ENCODE measurements at regions not wholly inside any gene's neighbourhood (a gene's known extent, or its start where the extent isn't known, plus 50 kb on each side); places are given as distances from the start of the nearest gene placed in this dataset.

DNA sequence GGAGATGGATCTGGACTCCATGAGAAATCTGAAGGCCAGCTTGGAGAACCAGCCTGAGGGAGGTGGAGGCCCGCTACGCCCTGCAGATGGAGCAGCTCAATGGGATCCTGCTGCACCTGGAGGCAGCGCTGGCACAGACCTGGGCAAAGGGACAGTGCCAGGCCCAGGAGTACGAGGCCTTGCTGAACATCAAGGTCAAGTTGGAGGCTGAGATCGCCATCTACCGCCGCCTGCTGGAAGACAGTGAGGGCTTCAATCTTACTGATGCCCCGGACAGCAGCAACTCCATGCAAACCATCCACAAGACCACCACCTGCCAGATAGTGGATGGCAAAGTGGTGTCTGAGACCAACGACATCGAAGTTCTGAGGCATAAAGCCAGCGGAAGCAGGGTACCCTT, 601.5 kb upstream of the ZP4 start:
- no peak overlapping the region for H3K27ac ChIP-seq
- DNase-seq (ENCODE audit: low spot score) = no peak
- no peaks in the 10 kb centered on the region for H3K36me3 ChIP-seq
- TF ChIP-seq POLR2AphosphoS5 (IDR thresholded peaks at IDR 0.05) (no peak), POLR2A (IDR thresholded peaks at IDR 0.05) (no peak)
- TF ChIP-seq, protein P1, sequence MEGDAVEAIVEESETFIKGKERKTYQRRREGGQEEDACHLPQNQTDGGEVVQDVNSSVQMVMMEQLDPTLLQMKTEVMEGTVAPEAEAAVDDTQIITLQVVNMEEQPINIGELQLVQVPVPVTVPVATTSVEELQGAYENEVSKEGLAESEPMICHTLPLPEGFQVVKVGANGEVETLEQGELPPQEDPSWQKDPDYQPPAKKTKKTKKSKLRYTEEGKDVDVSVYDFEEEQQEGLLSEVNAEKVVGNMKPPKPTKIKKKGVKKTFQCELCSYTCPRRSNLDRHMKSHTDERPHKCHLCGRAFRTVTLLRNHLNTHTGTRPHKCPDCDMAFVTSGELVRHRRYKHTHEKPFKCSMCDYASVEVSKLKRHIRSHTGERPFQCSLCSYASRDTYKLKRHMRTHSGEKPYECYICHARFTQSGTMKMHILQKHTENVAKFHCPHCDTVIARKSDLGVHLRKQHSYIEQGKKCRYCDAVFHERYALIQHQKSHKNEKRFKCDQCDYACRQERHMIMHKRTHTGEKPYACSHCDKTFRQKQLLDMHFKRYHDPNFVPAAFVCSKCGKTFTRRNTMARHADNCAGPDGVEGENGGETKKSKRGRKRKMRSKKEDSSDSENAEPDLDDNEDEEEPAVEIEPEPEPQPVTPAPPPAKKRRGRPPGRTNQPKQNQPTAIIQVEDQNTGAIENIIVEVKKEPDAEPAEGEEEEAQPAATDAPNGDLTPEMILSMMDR (IDR thresholded peaks at IDR 0.05) = no peak
- H3K27me3 ChIP-seq (replicated peaks; ENCODE audit: insufficient read depth) = no peaks in the 10 kb centered on the region
- 89% methylated on average over 11 of the region's 11 CpGs for WGBS
- intact Hi-C loops (cut with DNase I) = no loop called here
- H3K4me1 ChIP-seq (replicated peaks) = no peaks in the 10 kb centered on the region
- H3K9me3 ChIP-seq = no peaks in the 10 kb centered on the region
- no peak overlapping the region for H3K4me3 ChIP-seq

DNA sequence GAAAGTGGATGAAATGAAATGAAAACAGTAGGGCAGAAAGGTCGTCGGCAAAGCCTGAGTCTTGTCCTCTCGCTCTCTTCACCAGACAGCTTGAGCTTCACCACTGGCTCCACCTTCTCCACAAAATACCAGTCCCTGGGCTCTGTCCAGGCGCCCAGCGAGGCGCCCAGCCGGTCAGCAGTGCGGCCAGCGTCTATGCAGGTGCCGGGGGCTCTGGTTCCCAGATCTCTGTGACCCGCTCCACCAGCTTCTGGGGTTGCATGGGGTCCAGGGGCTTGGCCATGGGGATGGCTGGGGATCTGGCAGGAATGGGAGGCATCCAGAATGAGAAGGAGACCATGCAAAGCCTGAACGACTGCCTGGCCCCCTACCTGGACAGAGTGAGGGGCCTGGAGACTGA, 600.5 kb upstream of the ZP4 start:
- H3K36me3 ChIP-seq = no peaks in the 10 kb centered on the region
- H3K9me3 ChIP-seq = no peaks in the 10 kb centered on the region
- TF ChIP-seq POLR2A (IDR thresholded peaks at IDR 0.05) (no peak), POLR2AphosphoS5 (IDR thresholded peaks at IDR 0.05) (no peak)
- TF ChIP-seq, protein P1 (IDR thresholded peaks at IDR 0.05) = no peak
- intact Hi-C loops (cut with DNase I) = no loop called here
- H3K4me1 ChIP-seq (replicated peaks) = no peaks in the 10 kb centered on the region
- 92% methylated on average over 12 of the region's 12 CpGs for WGBS
- H3K27me3 ChIP-seq (replicated peaks; ENCODE audit: insufficient read depth) = no peaks in the 10 kb centered on the region
- DNase-seq (ENCODE audit: low spot score) = no peak
- H3K27ac ChIP-seq = no peak overlapping the region
- H3K4me3 ChIP-seq = no peak overlapping the region

DNA sequence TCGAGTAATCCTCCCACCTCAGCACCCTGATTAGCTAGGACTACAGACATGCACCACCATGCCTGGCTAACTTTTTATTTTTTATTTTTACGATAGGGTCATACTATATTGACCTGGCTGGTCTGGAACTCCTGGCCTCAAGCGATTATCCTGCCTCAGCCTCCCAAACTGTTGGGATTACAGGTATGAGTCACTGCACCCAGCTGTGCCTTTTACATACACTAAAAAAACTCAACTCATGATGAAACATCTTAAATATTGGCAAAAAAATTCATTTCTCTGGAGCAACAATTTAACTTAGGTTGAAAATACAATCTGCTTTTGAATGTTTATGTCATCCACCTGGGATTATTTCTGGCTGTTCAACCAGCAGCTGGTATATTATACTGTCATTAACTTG, 598.3 kb upstream of the ZP4 start:
- 78% methylated on average over 3 of the region's 3 CpGs for WGBS
- H3K27ac ChIP-seq = no peak overlapping the region
- intact Hi-C loops (cut with DNase I) = no loop called here
- no peaks in the 10 kb centered on the region for H3K9me3 ChIP-seq
- no peak for TF ChIP-seq POLR2AphosphoS5 (IDR thresholded peaks at IDR 0.05)
- TF ChIP-seq, protein P1 (IDR thresholded peaks at IDR 0.05) = no peak
- TF ChIP-seq POLR2A (IDR thresholded peaks at IDR 0.05) = no peak
- no peak overlapping the region for H3K4me3 ChIP-seq
- no peaks in the 10 kb centered on the region for H3K4me1 ChIP-seq (replicated peaks)
- DNase-seq (ENCODE audit: low spot score) = no peak
- no peaks in the 10 kb centered on the region for H3K36me3 ChIP-seq
- H3K27me3 ChIP-seq (replicated peaks; ENCODE audit: insufficient read depth) = no peaks in the 10 kb centered on the region

DNA sequence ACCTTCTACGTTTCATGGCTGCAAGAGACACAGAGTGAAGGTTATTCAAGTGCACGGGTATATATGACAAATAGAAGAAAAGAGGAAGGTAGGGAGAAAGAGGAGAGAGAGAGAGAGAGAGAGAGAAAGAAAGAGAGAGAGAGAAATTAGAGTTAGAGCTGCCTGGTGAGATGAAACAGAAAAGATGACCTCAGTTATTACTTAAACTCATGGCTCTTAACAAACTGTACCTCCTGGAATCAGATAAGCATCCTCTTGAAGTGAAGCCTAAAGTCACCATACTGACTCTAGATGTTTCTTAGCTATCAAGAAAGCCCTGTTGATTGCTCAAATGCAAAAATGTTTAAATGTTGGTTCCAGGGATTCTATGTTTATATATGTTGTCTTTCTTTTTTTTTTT, 597.7 kb upstream of the ZP4 start:
- no peak for TF ChIP-seq POLR2A (IDR thresholded peaks at IDR 0.05)
- TF ChIP-seq, protein P1 (IDR thresholded peaks at IDR 0.05) = no peak
- no peak for TF ChIP-seq POLR2AphosphoS5 (IDR thresholded peaks at IDR 0.05)
- no peaks in the 10 kb centered on the region for H3K27me3 ChIP-seq (replicated peaks; ENCODE audit: insufficient read depth)
- no peaks in the 10 kb centered on the region for H3K36me3 ChIP-seq
- intact Hi-C loops (cut with DNase I) = no loop called here
- DNase-seq (ENCODE audit: low spot score) = no peak
- 78% methylated on average over 2 of the region's 2 CpGs for whole genome bisulfite sequencing
- H3K9me3 ChIP-seq = no peaks in the 10 kb centered on the region
- no peak overlapping the region for H3K4me3 ChIP-seq
- no peaks in the 10 kb centered on the region for H3K4me1 ChIP-seq (replicated peaks)
- no peak overlapping the region for H3K27ac ChIP-seq

DNA sequence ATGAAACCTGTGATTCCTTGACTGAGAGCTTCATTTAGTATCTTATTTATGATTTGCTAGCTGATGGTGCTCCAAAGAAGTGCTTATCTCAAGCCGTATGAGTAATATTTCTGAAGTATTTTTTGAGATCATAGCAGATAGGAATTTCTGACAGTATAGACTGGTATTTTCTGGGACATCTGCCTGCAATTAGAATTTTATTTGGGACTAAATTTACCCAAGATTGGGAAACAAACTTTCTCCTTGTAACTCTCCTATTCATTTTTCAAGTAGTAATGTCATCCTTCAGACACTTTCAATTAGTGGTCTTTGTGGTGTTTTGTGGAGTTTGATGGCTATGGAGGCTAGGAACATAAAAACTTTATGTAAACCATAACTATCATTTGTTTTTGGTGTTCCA, 597.2 kb upstream of the ZP4 start:
- TF ChIP-seq POLR2A (IDR thresholded peaks at IDR 0.05) = no peak
- TF ChIP-seq, protein P1 (IDR thresholded peaks at IDR 0.05) = no peak
- no peak for TF ChIP-seq POLR2AphosphoS5 (IDR thresholded peaks at IDR 0.05)
- 93% methylated on average over 1 of the region's 1 CpG for WGBS
- Histone ChIP-seq H3K4me3 (no peak overlapping the region), H3K27ac (no peak overlapping the region), H3K36me3 (no peaks in the 10 kb centered on the region), H3K4me1 (replicated peaks) (no peaks in the 10 kb centered on the region), H3K9me3 (no peaks in the 10 kb centered on the region), H3K27me3 (replicated peaks; ENCODE audit: insufficient read depth) (no peaks in the 10 kb centered on the region)
- intact Hi-C loops (cut with DNase I) = no loop called here
- no peak for DNase-seq (ENCODE audit: low spot score)
